ENCODE measurements at regions not wholly inside any gene's neighbourhood (a gene's known extent, or its start where the extent isn't known, plus 50 kb on each side); places are given as distances from the start of the nearest gene placed in this dataset.

- TF ChIP-seq CTCF (IDR thresholded peaks at IDR 0.05), result no peak
- no peak for TF ChIP-seq EZH2 (IDR thresholded peaks at IDR 0.05; ENCODE audit: borderline replicate concordance, insufficient read depth, low read depth, low read length, poor library complexity, severe bottlenecking)
Observed at GRCh38 chr11:105219670-105220069, 80.1 kb upstream of the CARD18 start.

Data from B cell (primary cell).